ENCODE measurements at regions not wholly inside any gene's neighbourhood (a gene's known extent, or its start where the extent isn't known, plus 50 kb on each side); places are given as distances from the start of the nearest gene placed in this dataset.
"Not testable (repeated sequence)": the region's sequence is repeated elsewhere in the genome, so short reads cannot be mapped to it uniquely, and the experiment has no call there.

DNA sequence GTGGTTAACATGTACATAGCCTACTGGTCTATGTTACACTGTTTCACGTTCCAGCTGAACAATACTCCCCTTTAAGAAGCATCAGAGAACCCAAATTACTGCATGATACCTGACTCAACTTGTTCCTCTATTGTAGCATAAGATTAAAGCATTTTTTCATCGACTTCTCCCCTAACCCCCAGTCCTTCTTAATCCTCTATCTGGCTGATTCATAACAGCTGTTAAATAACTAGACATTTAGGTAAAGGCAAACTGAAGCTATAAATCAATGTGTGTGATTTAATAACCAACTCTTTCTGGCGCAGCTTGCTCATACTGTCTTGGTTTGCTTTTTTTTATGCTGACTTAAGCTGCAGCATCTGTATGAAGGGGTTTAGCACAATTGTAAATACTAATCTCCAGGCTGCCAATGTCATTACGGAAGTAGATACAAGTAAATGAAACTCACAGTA lies 94.2 kb upstream of the MTAP start:
- no peak for DNase-seq

DNA sequence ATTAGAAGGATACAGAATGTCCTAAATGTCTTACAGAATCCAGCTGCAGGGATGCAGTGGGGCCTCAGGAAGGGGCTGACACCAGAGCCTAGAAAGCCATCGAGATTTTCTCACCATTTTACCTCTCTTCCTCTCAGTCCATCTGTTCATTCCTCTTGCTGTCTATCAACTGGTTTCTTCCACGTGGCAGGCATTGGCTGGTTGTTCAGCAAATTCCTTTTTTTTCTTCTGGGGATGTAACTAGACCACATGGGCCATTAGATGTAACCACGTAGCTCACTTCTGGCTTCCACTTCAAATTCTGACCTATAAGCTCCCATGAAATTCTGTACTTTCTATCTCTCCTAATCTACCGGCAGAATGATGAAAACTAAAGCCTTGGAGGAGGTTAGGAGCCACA lies 93.6 kb upstream of the MTAP start:
- DNase-seq = no peak

DNA sequence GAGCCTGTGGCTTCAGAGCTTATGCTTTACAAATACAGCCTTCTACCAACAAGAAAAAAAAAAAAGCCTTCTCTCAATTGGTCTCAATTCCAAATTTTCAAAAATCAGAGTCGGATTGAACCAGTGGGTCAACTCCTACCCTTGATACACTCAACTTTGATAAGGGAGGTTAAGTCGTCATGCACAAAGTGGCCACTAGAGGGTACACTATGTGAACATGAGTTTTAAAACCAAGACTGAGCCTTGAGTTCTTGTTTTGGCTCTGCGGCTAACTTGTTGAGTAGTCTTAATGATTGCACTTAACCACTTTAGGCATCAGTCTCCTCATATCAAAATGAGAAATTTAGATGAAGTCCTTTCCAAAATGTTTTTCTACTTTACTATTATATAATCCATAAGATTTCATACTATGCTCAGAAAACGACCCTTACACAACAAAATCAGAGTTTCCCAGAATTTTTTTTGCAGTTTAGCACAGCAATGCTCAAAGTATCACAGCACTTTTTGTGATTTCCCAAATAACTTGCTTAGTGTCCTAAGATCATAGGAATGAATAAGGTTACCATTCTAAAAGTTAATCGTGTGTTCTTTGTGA lies 92.9 kb upstream of the MTAP start:
- peak; percentile 73 for DNase-seq

DNA sequence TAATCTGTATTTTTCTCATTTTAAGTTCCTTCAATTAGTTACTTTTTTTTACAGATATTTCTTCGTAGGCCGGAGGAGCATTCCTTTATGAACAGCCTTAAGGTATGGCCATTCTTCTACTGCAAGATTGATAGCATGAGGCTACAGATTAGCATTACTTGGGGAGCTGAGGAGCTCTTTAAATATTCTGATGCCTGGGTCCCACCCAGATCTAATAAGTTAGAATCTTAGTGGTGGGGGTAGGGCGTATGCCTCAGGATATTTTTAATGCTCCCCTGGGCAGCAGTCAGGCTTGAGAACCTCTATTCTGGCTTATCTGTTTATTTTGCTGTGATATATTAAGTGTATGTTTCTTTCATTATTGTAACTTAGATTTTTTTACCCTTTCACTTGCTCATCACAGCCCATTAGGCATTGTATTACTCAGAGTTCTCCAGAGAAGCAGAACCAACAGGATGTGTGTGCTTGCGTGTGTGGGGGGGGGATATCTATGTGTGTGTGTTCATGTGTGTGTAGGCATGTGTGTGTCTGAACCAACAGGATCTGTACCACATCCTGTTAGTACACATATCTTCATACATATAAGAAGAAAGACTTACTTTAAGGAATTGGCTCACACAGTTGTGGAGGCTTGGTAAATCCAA lies 91.8 kb upstream of the MTAP start:
- DNase-seq = no peak

DNA sequence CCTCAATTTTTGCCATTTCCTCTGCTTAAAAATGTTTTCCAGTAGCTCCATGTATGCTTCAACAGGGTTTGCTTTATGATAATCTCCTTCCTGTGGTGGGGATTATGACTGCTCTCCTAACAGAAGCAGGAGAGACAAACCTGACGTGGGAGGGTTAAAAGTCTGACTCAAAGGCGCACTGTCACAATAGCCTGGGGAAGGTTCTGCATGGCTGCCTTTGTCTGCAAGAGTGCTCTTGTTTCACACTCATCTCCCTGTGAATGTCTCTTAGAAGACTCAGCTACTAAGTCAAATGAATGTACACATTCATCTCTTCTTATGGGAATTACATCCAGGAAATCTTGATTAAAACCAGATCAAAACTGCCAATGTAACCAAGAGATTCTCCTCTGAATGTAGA lies 90.9 kb upstream of the MTAP start:
- peak; percentile 35 for DNase-seq

DNA sequence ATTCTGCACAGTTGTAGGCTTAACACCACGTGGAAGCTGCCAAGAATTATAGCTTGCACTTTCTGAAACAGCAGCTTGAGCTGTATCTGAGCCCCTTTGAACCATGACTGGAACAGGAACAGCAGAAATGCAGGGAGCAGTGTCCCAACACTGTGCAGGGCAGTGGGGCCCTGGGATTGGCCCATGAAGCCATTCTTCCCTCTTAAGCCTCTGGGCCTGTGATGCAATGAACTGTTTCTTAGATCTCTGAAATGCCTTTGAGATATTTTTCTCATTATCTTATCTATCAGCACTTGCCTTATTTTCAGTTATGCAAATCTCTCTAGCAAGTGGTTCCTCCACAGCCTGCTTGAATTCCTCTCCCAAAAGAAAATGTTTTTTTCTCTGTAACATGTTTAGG lies 87.0 kb upstream of the MTAP start:
- DNase-seq = no peak

DNA sequence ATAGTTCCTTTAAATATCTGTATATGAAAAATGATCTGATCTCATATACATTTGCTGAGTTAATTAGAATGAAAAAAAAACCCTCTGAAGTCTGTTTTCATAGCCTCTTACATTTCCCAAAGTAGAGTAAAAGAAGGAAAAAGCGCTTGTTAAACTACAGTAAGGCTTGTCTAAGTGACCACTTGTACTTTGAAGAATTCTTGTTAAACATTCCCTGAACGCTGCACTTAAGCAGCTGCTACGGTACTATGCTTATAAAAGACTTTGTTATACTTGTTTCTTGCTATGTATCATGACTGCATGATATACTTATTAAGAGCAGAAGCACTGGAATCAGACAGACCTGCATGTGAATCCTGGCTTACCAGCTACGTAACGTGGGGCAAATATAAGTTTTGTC lies 81.7 kb upstream of the MTAP start:
- no peak for DNase-seq

DNA sequence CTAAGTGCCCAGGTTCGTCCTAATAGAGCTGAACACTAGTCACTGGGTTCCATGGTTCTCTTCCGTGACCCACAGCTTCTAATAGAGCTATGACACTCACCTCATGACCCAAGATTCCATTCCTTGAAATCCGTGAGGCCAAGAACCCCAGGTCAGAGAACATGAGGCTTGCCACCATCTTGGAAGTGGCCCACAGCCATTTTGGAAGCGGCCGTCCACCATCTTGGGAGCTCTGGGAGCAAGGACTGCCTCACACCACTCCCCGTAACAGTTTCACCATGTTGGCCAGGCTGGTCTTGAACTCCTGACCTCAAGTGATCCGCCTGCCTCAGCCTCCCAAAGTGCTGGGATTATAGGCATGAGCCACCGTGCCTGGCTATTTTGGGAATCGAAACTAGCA lies 75.0 kb upstream of the MTAP start:
- DNase-seq = not testable (repeated sequence)

DNA sequence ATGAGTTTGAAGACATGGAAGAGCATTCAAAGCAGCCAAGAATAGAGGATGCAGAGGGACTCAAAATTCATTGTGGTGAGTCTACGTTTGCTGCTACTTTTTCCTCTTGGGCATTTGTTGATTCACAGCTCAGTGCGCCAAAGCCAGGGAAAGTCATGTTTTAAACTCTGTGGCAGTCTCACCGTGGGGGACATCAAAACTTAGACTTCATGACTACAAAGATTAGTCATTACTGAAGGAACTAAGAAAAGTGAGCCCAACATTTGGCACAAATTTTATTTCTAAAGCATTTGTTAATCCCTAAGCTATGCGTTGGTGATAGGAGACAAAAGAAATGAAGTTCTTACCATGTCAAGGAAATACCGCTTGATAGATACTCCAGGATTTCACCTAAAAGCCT lies 73.7 kb upstream of the MTAP start:
- no peak for DNase-seq

DNA sequence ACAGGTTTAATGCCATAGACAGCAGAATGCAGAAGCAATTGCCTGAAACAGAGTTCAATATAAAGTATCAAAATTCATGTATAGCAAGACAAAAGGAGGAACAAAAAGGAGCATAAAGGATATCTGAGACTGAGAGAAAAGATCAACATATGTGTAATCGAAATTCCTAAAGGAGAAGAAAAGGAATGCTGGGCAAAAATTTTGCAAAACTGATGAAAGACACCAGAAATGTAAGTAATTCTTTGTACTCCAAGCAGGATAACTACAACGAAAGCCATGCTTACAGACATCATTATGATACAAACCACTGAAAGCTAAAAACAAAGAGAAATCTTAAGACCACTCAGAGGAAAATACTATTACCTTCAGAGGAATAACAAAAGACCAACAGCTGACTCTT lies 72.8 kb upstream of the MTAP start:
- DNase-seq = no peak

DNA sequence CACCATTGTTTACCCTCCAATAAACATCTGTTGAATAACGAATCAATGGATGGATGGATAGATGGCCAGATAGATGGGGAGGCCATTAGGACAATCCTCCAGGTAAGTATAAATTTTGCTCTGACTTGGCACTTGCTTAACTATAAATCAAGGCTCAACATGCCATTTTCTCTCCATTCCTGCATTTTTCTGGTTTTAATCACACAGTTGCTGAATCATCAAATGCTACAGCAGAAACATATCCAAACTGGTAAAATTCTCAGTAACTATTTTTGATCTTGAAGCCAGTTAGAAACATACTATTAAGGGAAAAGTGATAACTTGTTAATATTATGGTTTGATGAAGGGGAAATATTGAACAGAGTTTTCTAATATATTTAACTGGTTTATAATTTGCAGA lies 71.5 kb upstream of the MTAP start:
- DNase-seq = no peak

DNA sequence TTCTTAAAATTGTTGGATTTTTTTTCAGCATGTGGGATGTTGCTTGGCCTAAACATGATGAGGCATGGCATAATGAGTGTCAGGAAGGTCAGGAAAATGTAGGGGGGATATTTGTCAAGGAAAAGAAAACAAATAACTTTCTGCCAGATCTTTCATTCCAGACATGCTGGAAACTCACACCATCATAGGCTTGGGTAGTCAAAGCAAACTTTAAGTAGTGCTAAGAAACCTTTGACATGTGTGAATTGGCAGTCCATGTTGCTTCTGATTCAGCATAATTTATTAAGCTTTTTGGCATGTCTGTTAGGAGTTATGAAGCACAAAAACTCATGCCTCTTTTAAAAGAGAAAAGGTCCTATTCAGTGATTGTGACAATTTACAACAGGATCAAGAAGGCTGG lies 61.3 kb upstream of the MTAP start:
- no peak for DNase-seq

DNA sequence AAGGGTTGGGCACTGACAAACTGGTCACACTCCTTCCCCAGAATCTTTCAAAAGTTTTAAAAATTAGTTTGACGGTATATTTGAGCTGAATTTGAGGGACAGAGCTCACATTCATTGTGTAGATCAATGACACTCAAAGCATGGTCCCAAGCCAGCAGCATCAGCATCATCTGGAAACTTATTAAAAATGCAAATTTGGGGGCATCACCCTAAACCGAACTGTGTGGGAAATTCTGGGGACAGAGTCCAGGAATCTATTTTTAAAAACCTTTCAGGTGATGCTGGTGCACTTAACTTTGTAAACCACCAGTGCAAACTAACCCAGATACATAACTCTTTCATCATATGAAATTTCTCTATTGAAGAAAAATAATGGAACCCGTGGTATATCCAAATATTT lies 58.1 kb upstream of the MTAP start:
- DNase-seq = no peak

DNA sequence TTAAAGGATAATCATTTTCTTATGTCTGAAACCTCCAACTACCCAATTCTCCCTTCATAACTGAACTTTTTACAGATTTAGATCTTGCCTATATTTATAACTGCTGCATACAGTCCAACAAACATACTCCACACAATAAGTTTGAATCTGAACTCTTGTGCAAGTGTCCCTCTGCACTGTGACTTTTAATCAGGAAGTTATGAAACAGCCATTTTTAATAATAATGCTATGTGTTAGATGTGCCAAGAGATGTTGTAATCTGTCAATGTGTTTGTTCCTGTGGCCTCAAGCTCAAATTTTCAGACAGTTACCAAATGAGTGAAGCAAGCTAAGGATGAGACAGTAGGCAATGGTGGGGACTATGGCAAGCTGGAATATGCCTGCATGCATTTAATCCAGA lies 57.6 kb upstream of the MTAP start:
- DNase-seq = no peak

DNA sequence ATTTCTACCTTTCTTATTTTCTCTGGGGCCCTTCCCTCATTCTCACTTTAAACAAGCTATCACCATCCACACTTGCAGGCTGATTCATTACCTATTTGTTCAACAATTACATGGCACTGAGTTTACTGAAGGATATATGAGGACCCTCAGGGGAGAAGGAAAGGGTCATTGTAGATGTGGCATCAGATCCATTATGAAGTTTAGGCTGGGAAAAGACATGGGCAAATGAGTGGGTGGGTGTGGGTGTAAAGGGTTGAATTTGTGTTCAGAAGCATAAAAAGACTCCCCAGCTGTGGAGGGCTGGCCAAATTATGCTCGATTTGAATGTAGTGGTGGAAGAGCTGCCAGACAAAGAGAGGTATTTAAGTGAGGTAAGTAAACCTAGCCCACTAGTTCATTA lies 55.9 kb upstream of the MTAP start:
- DNase-seq = peak; percentile 89

DNA sequence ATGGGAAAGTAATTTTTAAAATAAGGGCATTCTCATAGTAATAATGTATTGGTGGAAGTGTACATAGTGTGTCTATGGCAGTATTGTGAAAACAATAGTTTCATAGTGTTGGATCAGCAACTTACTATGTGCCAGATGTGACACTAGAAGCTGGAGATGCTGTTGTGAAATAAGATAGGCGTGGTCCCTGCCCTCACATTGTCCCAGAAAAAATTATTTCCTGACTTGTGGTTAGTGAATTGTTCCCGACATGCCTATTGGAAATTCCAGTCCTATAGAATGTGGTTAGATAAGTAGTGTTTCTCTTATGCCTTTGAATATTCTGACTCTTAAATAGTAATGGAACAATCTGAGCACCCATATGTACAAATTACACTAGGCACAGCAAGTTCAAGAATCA lies 55.3 kb upstream of the MTAP start:
- peak; percentile 64 for DNase-seq

DNA sequence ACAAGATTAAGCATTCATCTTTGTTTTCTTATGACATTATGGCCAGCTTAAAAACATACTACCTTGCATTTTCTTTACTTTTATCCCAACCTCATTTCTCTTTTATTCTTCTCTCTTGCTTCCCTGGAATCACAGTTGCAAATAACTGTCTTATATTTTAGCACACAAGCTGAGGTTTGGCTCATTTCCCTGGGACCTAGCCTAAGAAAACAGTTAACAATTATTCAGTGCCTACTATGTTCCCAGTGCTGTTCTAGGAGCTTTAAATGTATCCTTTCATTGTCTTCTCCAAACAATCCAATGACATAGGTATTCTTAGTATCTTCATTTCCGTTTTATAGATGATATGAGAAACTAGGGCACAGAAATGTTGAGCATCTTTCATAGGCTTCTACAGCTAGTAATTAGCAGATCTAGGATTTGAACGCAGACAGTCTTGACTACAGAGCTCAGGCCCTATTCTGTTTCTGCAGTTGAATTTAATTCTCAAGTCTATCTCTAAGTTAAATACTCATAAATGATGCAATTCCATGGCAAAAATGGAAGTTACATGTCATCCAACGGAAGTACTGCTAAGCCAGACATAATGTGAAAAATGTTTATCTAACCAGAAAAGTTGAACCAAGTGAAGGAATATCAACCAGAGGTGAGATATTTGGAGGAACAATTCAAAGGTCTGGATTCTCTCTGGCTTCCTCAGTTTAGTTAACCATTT lies 52.3 kb upstream of the MTAP start:
- DNase-seq = no peak

DNA sequence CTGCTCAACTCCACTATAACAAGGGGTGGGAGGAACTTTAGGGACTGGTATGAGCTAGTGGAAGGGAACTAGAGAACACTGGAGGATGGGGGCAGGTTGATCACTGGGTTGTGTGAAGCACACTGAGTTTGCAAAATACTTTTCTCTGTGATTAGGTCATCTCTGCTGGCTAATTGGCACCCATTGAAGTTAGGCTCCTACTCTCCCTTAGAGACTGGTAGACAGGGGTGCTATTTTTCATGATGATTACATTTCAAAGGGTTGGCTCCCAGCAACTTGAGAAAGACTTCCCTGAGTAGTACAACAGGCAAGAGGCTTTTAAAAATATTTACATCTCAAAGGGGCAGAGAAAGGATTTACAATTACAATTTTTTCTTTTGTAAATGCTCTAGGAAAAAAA lies 50.4 kb upstream of the MTAP start:
- no peak for DNase-seq

All from NCI-H69 (cell line).